MG63 (cell line): ENCODE measurements at regions not wholly inside any gene's neighbourhood (a gene's known extent, or its start where the extent isn't known, plus 50 kb on each side); places are given as distances from the start of the nearest gene placed in this dataset.

Source experiments
- DNase-seq: peaks from one replicate; pipeline ENCODE4 v3.0.0-alpha.2; 2020
- H3K27me3 ChIP-seq: fragments of 250-450 bp; sonication (Bioruptor Pico); 2 replicates; pipeline ENCODE4 v1.5.1; 2020; ENCODE audit warnings: mild to moderate bottlenecking, moderate library complexity
- H3K36me3 ChIP-seq: fragments of 250-450 bp; sonication (Bioruptor Pico); 2 replicates; pipeline ENCODE4 v1.5.1; 2020; ENCODE audit warnings: mild to moderate bottlenecking, moderate library complexity
- H3K4me3 ChIP-seq: fragments of 250-450 bp; sonication (Bioruptor Pico); 2 replicates; pipeline ENCODE4 v1.5.1; 2020; ENCODE audit warnings: mild to moderate bottlenecking, moderate library complexity
- H3K9me3 ChIP-seq: fragments of 250-450 bp; sonication (Bioruptor Pico); 2 replicates; pipeline ENCODE4 v1.5.1; 2020; ENCODE audit warnings: mild to moderate bottlenecking, moderate library complexity

DNA sequence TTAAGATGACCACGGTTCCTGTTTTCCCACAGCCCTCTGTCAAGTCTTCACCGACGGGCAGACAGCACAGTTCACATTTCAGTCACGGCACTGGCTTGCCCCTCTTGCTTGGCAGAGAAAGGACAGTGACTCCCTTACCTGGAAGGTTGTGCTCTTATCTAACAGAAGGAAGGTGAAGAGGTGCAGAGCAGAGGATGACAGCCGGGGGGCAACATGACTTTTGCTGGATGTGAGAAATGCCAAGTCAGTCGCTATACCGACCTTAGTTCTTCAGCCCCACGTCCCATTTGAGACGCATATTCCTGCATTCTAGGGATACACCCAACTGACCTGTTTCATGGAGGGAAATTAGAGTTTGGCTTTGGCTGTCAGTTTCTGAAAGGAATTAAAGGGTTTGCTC, 492.3 kb downstream of the NPIPA7 start:
- no peak for DNase-seq
- Histone ChIP-seq H3K4me3 (no peak overlapping the region), H3K36me3 (no peaks in the 10 kb centered on the region), H3K27me3 (peaks cover 13% of the 10 kb centered on the region), H3K9me3 (no peaks in the 10 kb centered on the region)

- DNase-seq: no peak
These were observed 498.1 kb downstream of the NPIPA7 start for GRCh38 chr16:16877061-16877460.

DNA sequence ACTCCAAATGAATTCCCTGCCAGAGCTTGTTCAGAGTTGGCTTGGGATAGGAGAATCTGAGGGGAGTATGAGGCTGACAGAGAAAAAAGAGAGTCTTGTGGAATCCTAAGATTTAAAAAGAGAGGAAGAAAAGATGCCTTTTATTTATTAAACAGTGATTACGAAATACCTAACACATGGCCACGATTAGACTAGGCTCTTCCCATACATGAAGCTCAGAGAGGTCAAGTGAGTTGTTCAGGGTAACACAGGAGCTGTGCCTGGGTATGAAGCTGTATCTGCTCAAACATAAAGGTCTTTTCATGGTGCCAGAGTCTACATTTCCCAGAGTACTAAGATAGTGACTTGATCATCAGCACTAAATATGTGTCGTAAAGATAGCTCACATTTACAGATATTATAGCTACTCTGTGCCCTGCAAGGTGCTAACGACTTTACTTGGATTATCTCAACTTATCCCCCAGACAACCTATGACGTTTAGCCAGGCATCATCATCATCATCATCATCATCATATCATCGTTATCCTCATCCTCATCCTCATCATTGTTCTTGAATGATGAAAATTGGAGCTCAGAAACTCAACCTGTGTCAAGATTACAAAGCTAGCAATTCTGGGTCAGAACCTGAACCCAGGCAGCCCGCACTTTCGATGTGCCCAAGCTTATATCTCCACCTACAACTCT, 500.8 kb downstream of the NPIPA7 start:
- Histone ChIP-seq H3K36me3 (no peaks in the 10 kb centered on the region), H3K27me3 (peaks cover 2% of the 10 kb centered on the region), H3K4me3 (no peak overlapping the region), H3K9me3 (no peaks in the 10 kb centered on the region)
- no peak for DNase-seq

More at GRCh38 chr16:16877061-16877460, 498.1 kb downstream of the NPIPA7 start:
- peaks cover 2% of the 10 kb centered on the region for H3K27me3 ChIP-seq
- H3K4me3 ChIP-seq: no peak overlapping the region
- no peaks in the 10 kb centered on the region for H3K9me3 ChIP-seq
- no peaks in the 10 kb centered on the region for H3K36me3 ChIP-seq

- H3K27me3 ChIP-seq: peaks cover 2% of the 10 kb centered on the region
- H3K9me3 ChIP-seq: no peaks in the 10 kb centered on the region
- DNase-seq: no peak
- H3K4me3 ChIP-seq: no peak overlapping the region
- H3K36me3 ChIP-seq: no peaks in the 10 kb centered on the region
These were observed 502.9 kb downstream of the NPIPA7 start for GRCh38 chr16:16881814-16882213.

- Histone ChIP-seq H3K4me3 (no peak overlapping the region), H3K9me3 (no peaks in the 10 kb centered on the region), H3K27me3 (peaks cover 2% of the 10 kb centered on the region), H3K36me3 (no peaks in the 10 kb centered on the region)
- no peak for DNase-seq
These were observed 503.8 kb downstream of the NPIPA7 start for GRCh38 chr16:16882766-16883165.

GRCh38 chr16:16884451-16884850, 505.5 kb downstream of the NPIPA7 start:
- no peak for DNase-seq
- Histone ChIP-seq H3K36me3 (no peaks in the 10 kb centered on the region), H3K27me3 (peaks cover 4% of the 10 kb centered on the region), H3K9me3 (no peaks in the 10 kb centered on the region), H3K4me3 (no peak overlapping the region)

- Histone ChIP-seq H3K36me3 (no peaks in the 10 kb centered on the region), H3K9me3 (no peaks in the 10 kb centered on the region), H3K4me3 (no peak overlapping the region), H3K27me3 (peaks cover 2% of the 10 kb centered on the region; the same call in 1 of the 2 replicates)
- DNase-seq: no peak
These were observed 508.3 kb downstream of the NPIPA7 start for GRCh38 chr16:16887193-16887592.

- no peaks in the 10 kb centered on the region for H3K36me3 ChIP-seq
- H3K27me3 ChIP-seq: peaks cover 6% of the 10 kb centered on the region
- H3K4me3 ChIP-seq: no peak overlapping the region
- no peaks in the 10 kb centered on the region for H3K9me3 ChIP-seq
- no peak for DNase-seq
These were observed 512.0 kb downstream of the NPIPA7 start for GRCh38 chr16:16890964-16891363.

- H3K36me3 ChIP-seq: no peaks in the 10 kb centered on the region
- H3K9me3 ChIP-seq: no peaks in the 10 kb centered on the region
- no peaks in the 10 kb centered on the region for H3K27me3 ChIP-seq
- DNase-seq: no peak
- H3K4me3 ChIP-seq: no peak overlapping the region
These were observed 525.7 kb downstream of the NPIPA7 start for GRCh38 chr16:16904601-16905000.

DNA sequence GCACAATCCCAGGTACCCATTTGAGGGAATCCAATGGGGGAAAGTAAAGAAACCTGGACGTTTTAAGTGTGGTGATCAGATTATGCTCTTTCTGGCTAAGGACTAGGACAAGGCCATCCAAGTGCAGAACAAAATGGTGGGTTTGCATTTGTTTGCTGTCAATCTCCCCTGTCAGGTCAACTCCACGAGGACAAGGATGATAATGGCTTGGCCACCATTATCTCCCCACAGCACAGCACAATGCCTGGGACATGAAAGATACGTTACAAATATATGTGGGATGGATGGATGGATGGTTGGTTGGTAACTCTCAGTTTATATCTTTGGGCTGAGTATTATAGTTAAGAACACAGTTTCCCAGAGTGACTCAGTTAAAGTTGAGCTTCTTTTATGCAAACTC, 526.9 kb downstream of the NPIPA7 start:
- H3K4me3 ChIP-seq: no peak overlapping the region
- no peaks in the 10 kb centered on the region for H3K27me3 ChIP-seq
- H3K36me3 ChIP-seq: no peaks in the 10 kb centered on the region
- no peak for DNase-seq
- no peaks in the 10 kb centered on the region for H3K9me3 ChIP-seq

- Histone ChIP-seq H3K9me3 (no peaks in the 10 kb centered on the region), H3K36me3 (no peaks in the 10 kb centered on the region), H3K27me3 (no peaks in the 10 kb centered on the region), H3K4me3 (no peak overlapping the region)
- DNase-seq: no peak
These were observed 528.1 kb downstream of the NPIPA7 start for GRCh38 chr16:16907089-16907488.

- Histone ChIP-seq H3K27me3 (no peaks in the 10 kb centered on the region; the same call in 1 of the 2 replicates), H3K9me3 (no peaks in the 10 kb centered on the region), H3K36me3 (no peaks in the 10 kb centered on the region), H3K4me3 (no peak overlapping the region)
- DNase-seq: no peak
These were observed 529.1 kb downstream of the NPIPA7 start for GRCh38 chr16:16908077-16908476.

GRCh38 chr16:16909126-16909525, 530.2 kb downstream of the NPIPA7 start:
- Histone ChIP-seq H3K36me3 (no peaks in the 10 kb centered on the region), H3K4me3 (no peak overlapping the region), H3K9me3 (no peaks in the 10 kb centered on the region), H3K27me3 (no peaks in the 10 kb centered on the region; the same call in 1 of the 2 replicates)
- no peak for DNase-seq

- no peak for DNase-seq
- no peaks in the 10 kb centered on the region for H3K36me3 ChIP-seq
- no peaks in the 10 kb centered on the region; the same call in 1 of the 2 replicates for H3K27me3 ChIP-seq
- H3K4me3 ChIP-seq: no peak overlapping the region
- H3K9me3 ChIP-seq: no peaks in the 10 kb centered on the region
These were observed 531.7 kb downstream of the NPIPA7 start for GRCh38 chr16:16910666-16911065.

DNA sequence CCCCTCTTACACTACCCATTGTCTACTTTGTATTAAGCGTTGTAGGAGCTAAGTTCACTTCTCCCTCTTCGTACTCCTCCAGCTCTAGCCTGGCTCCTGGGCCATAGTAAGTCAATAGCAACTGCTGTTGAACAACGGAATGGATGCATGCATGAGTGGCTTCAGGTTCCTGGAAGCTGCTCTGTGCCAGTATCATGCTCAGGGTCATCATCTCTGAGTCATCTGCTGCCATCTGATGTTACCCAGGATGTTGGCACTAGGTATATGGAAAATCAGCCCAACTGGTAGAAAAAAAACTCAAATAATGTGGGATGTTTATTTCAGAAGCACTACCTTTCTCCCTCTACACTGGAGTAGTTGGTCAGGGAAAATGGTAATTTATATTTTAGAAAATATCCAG, 536.8 kb downstream of the NPIPA7 start:
- peaks cover 15% of the 10 kb centered on the region for H3K27me3 ChIP-seq
- no peak for DNase-seq
- no peaks in the 10 kb centered on the region for H3K36me3 ChIP-seq
- no peak overlapping the region for H3K4me3 ChIP-seq
- no peaks in the 10 kb centered on the region for H3K9me3 ChIP-seq

DNA sequence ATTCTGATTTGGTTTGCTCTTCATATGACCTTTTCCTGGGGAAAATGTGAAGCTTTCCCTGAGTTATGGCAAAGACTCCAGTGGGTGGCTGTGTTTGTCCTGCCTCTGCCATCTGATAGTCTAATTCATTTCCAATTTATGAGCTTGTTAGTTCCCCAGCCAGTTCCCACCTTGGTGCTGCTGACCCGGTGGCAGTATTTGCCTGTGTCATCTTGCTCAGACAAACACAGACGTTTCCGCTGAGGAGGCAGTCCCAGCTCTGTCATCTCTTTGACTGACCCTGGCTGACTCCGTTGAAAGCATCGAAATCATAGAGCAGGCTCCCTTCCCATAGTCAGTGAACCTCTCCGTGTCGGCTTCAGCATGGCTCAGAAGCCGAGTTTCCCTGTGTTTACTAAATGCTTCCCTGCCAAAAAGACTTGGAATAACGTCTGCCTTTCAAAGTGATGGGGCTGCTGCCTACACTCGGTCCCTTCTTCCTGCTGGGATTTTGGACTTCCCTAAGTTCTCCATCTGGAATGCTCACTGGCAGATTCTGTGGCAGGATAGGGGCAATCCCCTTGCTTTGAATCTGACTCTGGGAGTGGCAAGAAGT, 538.3 kb downstream of the NPIPA7 start:
- no peak for DNase-seq
- no peak overlapping the region for H3K4me3 ChIP-seq
- H3K36me3 ChIP-seq: no peaks in the 10 kb centered on the region
- no peaks in the 10 kb centered on the region for H3K9me3 ChIP-seq
- peaks cover 15% of the 10 kb centered on the region for H3K27me3 ChIP-seq

- no peak overlapping the region for H3K4me3 ChIP-seq
- H3K36me3 ChIP-seq: no peaks in the 10 kb centered on the region
- peaks cover 10% of the 10 kb centered on the region for H3K27me3 ChIP-seq
- no peak for DNase-seq
- H3K9me3 ChIP-seq: no peaks in the 10 kb centered on the region
These were observed 544.5 kb downstream of the NPIPA7 start for GRCh38 chr16:16923479-16923878.

- no peak for DNase-seq
- Histone ChIP-seq H3K4me3 (no peak overlapping the region), H3K27me3 (peaks cover 5% of the 10 kb centered on the region; the same call in 1 of the 2 replicates), H3K9me3 (no peaks in the 10 kb centered on the region), H3K36me3 (no peaks in the 10 kb centered on the region)
These were observed 545.7 kb downstream of the NPIPA7 start for GRCh38 chr16:16924613-16925012.
